GM18858 (cell line): ENCODE measurements at regions not wholly inside any gene's neighbourhood (a gene's known extent, or its start where the extent isn't known, plus 50 kb on each side); places are given as distances from the start of the nearest gene placed in this dataset.

Source experiments
- ATAC-seq: cut with Tn5 transposase; IDR thresholded peaks from one replicate; pipeline ENCODE4 v1.9.1; 2021; ENCODE audit not compliant: unreplicated experiment

DNA sequence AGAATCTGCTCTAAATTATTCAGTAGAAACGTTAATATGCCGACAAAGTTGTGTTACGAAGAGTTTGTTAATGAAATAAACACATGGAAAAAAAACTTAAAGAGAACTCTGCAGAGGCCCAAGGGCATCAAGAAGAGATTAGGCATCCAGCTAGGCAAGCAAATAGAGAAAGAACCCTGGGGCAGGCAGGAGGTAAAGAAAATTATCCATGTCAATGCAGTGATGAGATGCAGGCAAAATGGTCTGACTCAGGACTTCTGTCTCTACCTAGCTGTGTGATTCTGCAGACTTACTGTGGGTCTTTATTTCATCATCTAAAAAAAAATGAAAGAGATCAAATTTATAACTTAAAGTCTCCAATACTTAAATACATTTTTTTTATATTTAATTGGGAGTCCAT lies 448.0 kb downstream of the HAO1 start:
- ATAC-seq, result no peak

DNA sequence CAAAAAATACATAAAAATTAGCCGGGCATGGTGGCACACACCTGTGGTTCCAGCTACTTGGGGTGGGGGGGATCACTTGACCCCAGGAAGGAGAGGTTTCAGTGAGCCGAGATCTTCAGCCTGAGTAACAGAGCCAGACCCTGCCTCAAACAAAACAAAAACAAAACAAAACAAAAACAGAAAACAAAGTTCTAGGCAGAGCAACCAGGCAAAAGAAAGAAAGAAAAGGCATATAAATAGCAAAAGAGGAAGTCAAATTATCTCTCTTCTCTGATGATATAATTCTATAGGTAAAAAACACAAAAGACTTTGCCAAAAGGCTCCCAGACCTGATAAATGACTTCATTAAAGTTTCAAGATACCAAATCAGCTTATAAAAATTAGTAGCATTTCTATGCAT lies 446.9 kb downstream of the HAO1 start:
- ATAC-seq, result no peak

DNA sequence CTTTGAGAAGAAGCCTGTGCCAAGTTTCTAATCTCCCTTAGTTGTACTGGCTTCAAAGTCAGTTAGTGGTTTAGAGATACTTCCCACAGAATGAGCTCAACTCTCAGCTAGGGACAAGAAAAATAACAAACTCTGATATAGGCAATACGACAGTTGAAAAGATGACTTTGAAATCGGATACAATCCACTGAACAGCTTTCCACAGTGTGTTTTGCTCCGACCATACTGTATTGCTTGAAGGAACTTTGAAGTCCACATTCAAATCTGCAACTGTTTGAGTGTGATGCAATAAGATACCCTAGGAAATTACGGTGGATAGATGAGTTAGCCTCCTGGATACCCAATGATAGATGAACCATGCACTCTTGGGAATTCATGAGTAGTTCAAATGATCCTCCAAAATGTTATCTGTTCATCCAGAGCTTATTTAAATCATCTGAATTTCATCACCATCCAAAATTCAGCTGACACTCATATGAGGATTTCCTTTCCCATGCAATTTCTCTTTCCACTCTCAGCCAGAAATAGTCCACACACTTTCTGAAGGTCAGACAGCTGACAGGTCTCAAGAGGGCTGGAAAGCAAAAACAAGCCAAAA lies 443.8 kb downstream of the HAO1 start:
- no peak for ATAC-seq

DNA sequence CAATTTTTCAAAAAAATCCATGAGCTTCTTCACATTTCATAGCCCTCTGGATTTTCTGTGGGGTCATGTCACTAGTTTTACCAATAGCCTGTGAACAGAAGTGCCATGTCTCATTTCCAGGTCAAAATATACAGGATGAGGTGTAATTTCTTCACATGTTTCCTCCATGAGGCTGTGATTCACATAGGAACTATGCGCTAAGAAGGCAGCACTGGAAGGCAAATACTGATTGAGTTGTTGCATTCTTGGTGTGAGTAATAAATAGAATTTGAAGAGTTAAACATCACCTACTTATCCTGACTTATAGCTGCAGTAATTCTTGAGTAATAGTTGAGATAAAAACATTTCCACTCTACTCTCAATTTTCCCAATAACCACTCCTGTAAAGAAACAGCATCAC lies 442.3 kb downstream of the HAO1 start:
- no peak for ATAC-seq

DNA sequence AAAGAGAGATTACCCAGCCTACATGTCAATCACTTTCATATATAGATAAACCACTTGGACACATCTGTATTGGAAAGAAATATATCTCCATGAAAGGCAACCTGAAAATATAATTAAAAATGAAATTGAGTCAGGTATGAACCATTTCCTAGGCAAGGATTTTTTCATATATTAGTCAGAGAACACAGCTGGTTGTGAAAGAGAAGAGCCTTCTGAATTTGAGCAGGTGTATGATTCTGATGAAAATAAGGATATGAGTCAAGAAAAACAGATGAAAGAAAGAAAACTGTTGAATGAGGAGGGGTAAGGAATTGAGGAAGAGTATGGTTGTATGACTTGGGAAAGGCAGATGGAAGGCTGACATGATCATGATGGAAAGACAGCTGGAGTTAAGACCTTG lies 441.1 kb downstream of the HAO1 start:
- no peak for ATAC-seq

DNA sequence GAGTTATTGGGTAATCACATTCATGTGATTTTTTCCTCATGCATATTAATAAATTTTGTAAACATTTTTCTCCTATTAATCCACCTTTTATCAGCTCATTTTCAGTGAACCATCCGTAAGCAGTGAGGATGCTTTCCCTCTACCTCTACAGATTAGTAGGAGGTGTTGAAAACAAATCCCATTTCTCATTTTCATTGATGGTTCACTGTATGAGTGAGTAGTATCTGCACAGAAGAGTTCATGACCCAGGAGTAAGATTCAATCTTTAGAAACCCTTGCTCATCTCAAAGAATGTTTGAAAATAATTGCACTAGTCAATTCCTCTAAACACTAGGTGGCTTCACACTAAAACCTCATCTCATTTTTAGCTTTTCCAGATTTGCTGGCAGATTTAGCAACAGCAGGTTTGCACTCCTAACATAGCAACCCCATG lies 440.0 kb downstream of the HAO1 start:
- no peak for ATAC-seq

DNA sequence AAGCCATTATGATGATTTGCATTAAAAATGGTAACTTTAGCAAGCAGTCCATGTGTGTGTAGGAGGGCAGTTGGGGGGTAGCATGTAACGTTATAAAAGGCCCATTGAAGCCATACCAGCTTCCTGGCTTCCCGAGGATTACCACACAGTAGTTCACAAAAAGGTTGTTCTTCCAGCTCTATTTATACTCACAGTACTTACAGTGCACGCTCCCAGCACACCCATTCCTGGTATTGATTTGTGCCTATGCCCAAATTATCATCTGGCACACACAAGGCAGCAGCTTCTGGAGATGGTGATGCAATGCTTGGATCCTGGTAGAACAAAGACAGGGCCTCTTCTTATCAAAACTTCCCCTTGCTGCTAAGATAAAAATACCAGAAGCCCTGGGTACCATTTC lies 436.8 kb downstream of the HAO1 start:
- ATAC-seq, result no peak

DNA sequence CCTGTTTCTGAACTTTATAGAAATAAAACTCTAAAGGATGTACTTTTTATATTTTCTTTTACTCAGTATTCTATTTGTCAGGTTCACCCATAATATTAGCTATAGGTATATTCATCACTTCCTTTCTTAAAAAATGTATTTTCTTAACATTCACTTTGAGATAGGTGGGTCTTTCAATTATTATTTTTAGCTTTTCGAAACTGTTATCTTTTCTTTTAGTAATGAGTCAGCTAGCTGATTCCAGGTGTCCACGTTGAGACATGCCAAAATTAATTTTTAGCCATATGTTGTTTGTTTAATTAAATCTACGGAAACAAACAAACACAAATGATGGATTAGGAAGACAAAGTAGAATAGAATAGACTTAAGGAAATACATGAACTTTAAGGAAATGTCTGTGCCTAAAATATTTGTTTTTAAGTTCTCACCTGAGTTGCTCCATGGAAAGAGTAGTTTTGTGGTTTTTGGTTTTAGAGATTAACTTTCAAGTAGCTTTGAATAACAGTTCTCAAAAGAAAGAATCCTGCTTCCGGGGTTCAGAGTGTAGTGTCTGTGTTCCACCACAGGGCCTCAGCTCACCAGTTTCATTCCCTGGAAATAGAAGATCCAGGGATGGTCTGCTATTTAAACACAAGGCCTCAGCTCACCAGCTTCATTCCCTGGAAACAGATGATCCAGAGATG lies 435.0 kb downstream of the HAO1 start:
- peak; percentile 57 for ATAC-seq

DNA sequence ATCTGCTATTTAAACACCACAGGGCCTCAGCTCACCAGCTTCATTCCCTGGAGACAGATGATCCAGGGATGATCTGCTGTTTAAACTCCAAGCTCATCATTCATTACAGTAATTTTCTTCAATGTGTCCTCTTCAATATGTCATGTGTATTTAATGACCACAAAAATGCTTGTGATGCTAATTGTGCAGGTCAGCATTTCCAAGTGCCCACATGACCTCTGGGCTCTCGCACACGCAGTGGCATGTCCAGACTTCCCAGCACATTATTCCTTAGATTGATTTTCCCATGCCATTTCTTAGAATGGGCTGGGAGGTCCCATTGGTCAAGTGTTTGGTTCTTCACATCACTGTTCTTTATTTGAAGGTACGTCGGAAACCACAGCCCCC lies 434.4 kb downstream of the HAO1 start:
- ATAC-seq, result no peak

DNA sequence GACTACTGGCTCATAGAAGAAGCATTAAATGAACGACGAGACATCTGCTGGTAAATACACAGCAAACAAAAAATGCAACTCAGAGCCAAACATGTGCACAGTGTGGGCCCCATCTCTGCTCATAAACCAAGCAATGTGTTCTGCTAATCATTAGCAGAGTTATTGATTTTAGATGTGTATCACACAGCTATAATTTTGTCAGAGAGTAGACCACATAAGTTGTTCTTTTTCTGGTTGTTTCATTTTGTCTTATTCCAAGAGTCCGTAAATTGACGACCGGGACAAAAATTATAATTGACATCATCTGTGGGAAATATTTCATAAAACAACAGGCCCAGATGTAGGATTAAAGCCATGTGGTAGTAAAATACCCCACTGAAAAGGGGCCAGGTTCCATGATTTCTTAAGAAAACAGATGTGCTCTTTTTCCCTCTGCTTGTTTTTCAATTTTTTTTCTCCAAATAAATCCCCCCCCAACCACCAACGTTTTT lies 423.6 kb downstream of the HAO1 start:
- no peak for ATAC-seq

DNA sequence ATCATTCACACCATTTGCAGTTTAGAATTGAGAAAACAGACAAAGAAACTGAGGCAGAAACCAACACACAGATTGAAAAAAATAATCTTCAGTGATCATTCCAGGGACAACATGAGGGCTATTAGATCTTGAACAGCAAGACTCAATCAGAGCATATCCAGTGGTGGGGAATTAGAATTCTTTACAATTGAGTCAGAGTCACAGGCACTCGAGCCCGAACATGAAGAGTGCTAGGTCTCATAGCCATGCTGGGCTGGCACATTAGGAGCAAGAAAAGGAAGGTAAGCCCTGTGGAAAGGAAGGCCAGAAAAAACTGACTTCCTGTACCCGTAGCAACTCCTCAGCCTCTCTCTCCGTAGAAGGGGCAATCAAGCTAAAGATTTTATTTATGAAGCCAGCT lies 419.9 kb downstream of the HAO1 start:
- no peak for ATAC-seq

DNA sequence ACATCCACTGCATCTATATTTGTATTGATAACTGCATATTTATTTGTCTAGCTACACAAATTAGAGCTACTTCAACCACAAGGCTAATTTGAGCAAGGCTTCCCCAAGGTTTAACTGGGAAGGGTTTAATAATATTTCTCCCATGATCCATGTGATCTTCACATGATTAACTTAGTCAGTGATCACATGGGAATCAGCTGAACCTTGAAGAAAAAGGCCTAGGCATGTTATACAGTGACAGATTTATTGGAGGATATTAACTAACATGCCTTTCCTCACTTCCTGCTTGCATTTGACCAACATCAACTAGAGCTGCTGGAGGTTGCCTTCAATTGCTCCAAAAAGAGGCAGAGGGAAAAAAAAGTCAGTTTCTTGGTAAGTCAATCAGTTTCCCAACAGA lies 417.0 kb downstream of the HAO1 start:
- ATAC-seq, result no peak

DNA sequence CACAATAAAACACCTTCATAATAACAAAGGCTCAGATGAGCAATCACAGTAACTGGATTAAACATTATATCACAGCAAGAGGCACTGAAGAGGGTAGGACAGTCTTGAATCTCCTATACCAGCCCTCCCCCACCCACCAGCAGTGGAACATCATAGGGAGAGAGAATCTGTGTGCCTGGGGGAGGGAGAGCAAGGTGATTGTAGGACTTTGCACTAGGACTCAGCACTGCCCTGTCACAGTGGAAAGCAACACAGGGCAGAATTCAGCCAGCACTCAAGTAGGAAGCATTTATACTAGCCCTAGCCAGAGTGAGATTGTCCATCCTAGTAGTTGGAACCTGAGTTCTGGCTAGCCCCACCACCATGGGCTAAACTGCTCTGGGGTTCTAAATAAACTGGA lies 400.2 kb downstream of the HAO1 start:
- no peak for ATAC-seq

DNA sequence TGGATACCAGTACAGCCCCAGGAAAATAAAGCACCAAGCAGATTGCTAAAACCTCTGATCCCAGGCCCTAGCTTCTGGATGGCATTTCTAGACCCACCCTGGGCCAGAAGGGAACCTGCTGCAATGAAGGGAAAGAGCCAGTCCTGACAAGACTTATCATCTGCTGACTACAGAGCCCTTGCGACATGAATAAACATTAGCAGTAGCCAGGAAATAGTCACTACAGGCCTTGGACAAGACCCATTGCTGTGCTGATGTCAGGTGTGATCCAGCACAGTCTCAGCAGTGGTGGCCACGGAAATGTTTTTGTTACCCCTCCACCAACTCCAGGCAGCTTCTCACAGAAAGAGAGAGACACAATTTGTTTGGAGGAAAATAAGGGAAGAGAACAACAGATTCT lies 399.3 kb downstream of the HAO1 start:
- no peak for ATAC-seq

DNA sequence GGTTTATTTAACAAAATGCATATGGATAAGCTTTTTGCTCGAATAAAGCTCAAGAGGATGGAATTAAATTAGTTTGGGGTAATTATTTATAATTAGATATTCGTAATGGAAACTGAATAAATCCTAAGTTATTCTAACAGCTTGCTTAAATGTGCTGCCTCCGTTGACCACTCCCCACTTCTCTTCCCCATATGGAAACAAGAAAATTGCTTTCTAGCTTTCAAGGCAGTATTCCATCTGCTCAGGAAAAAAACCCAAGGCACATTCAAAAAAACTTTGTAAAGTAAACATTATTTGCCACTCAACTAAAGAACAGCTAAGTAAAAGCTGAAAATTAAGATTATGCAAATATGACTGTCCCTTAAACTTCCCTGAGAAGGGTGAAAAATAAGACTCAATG lies 369.2 kb downstream of the HAO1 start:
- ATAC-seq, result no peak

DNA sequence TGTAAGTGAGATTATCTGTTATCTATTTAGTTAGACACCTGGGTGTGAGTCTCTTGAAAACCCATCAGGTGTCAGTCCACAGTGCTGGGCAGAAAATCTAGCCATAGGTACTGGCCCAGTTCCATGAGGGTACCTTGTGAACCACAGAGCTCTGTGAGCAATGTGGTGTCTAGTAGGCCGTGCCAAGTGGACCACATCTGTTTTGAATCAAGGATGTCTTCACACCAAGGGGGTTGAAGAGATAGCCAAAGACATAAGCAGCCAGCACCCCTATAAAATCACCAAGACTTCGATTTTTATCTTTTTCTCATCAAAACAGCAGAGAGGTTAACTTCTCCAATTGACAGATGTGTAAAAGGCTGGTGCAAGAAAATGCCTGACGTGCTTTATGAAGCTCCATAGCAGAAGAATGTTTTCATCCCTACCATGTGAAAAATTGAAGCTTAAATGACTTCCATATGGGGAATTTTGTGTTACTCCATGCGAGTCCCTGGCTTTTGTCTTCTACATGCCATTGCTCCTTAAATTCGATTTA lies 368.7 kb downstream of the HAO1 start:
- no peak for ATAC-seq

DNA sequence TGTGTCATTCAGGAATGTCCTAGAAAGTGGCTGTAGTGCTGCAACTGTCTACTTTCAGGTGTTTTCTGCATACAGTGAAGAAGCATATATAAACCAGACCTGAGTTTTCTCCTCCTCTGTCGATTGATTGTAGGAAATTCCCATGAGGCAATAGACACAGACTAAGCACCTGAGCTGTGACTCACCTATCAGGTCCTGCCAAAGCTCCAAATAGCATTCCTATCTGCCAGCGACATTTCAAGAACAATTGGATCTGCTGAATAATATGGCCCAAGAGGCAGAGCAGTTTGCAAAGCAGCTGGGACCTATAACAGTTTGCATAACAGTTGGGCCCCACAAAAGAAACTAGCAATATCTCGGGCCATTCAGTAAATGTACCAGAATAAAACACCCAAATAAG lies 360.4 kb downstream of the HAO1 start:
- ATAC-seq, result no peak

DNA sequence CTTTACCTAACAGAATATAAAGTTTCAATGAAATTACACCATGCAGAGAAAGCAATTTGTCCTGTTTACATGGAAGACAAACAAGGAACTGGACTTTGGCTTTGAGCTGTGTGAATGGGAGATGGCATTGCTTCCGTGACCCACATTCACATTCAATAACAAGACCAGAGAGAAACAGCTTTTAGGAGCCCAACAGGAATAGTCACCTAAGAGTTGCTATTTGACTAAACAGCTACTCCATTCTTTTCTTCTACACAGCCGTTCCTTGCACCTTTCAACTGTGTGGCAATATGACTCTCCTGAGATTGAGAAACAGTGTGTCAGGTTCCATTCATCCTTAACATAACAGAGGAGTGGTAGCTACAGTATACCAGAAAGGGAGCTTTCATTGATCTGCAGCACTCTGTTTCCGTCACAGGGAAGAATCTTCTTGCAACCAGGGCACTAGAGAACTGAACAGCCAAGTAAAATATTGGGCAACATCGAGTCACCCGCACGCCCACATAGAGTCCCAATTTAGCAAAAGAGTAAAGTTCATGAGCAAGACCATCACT lies 355.1 kb downstream of the HAO1 start:
- ATAC-seq, result no peak

DNA sequence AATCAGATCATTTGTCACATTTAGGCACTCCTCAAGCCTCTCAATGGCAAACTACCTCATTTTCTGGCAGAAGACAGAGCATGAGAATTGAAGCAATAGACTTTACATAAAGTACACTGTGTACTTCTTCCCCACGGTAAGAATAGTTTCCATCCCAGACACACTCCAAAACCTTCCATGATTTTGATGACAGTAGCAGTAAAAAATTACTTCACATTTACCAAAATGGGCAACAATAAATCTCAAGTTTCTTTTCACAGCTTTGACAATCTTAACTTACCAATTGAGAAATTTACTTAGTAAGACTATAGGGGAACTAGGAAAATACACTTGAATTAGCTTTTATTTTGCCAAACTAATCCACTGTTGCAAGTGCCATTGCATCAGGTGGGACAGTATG lies 353.8 kb downstream of the HAO1 start:
- ATAC-seq, result no peak

DNA sequence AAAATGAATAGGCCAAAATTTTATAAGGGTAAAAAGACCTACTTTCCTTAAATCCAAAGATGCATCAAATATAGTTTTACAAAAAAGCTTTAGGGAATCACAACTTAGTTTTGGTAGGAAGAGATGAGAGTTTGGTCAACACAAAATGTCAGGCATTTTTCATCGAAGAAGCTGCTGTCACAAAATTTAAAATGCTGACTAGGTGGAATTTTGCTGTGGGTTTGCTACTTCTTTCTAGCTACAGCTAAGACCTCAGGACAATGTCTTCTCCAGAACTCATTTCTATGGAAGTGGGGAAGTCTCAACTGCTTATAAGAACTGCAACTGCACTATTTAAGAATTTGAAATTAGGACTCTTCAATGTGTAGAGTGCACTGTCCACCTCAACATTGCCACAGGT lies 351.1 kb downstream of the HAO1 start:
- ATAC-seq, result no peak

DNA sequence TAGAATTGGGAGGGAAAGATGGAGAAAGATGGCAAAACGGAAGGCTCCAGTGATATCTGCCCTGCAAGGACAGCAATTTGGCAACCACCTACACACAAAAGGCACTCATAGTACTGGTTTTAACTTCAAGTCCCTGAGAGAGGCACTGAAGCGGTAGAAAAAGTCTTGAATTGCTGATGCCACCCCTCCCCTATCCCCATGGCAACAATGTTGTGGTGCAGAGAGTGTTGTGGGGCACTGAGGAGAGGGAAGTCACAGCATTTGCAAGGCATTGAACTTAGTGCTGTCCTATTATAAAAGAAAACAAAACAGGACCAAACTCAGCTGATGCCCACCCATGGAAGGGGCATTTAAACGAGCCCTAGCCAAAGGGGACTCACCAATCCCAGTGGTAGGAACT lies 343.7 kb downstream of the HAO1 start:
- ATAC-seq, result no peak

DNA sequence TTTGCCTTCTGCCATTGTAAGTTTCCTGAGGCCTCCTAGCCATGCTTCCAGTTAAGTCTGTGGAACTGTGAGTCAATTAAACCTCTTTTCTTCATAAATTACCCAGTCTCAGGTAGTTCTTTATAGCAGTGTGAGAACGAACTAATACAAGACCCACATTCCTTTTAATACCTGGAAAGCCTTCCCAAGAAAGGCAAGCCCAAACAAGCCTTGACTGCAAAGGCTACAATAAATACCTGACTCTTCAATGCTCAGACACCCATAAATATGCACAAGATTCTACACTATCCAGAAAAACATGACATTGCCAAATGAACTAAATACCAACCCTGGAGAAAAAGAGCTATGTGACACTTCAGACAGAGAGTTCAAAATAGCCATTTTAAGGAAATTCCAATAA lies 338.8 kb downstream of the HAO1 start:
- no peak for ATAC-seq
